ENCODE measurements at regions not wholly inside any gene's neighbourhood (a gene's known extent, or its start where the extent isn't known, plus 50 kb on each side); places are given as distances from the start of the nearest gene placed in this dataset.
A peak's percentile ranks its signal among the peaks of the same experiment; 100 is the strongest.

DNA sequence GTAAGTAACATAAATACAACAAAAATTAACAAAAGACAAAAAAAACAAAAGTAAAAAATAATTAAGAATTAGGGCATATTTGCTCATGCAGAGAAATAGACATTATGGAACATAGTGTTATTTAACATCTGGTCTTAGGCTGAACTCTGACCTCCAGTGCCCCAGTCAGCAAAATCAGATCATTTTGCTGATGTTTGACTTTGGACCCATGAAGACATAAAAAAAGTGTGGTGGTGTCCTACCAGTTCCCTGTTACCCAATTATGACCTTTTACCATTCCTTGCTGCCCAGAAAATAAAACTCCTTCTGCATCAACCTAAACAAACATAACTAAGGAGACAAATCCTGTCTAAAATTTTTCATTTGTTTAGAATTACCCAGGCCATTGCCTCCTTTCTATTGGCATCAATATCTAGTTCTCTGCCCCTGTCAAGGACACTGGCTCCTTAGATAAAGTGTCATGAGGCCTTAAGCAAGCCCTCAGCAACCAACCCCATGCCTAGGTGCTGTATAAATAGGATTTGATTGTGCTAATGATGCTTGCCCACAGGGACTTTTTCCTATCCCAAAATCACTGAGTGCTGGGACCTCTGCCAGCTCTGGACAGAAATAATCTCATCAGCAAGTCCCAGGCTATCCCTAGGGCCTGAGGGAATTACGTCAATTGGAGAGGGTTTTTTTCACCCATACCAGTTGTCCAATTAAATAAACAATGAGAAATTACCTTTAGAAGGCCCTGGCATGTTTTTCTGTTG lies 334.5 kb upstream of the UMPS start:
- H3K4me1 ChIP-seq (ENCODE audit: insufficient read depth): no peaks in the 10 kb centered on the region
- peak; percentile 32 for DNase-seq (ENCODE audit: extremely low spot score)
- WGBS: 43% methylated on average over 1 of the region's 1 CpG
- no peak overlapping the region for H3K27ac ChIP-seq (ENCODE audit: low read depth)
- H3K4me3 ChIP-seq (ENCODE audit: low read depth, low read length): no peak overlapping the region
- H3K36me3 ChIP-seq (ENCODE audit: insufficient read depth): no peaks in the 10 kb centered on the region

- Histone ChIP-seq H3K36me3 (ENCODE audit: insufficient read depth) (no peaks in the 10 kb centered on the region), H3K4me3 (ENCODE audit: low read depth, low read length) (no peak overlapping the region), H3K27ac (ENCODE audit: low read depth) (no peak overlapping the region), H3K4me1 (ENCODE audit: insufficient read depth) (no peaks in the 10 kb centered on the region)
- WGBS: 77% methylated on average over 5 of the region's 5 CpGs
- no peak for DNase-seq (ENCODE audit: extremely low spot score)
Observed at GRCh38 chr3:124396339-124396950, 333.8 kb upstream of the UMPS start.

DNA sequence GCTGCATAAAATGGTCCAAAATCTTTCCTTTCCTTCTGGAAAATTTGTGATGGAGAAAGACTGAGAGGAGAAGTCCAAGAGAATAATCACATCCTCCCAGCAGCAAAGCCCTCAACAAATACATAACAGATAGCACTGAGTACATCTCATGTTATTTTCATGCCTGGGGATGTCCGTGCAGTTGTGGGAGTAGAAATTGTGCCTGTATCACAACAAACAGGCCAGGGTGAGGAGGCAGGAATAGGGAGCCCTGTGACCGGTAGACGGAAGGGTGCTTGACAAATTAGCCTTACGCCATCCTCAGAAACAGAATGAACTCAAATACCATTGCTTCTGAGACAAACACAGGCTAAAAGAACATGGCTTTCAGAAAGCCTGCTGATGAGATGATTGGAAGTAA lies 333.2 kb upstream of the UMPS start:
- Histone ChIP-seq H3K36me3 (ENCODE audit: insufficient read depth) (no peaks in the 10 kb centered on the region), H3K4me3 (ENCODE audit: low read depth, low read length) (no peak overlapping the region), H3K4me1 (ENCODE audit: insufficient read depth) (no peaks in the 10 kb centered on the region), H3K27ac (ENCODE audit: low read depth) (no peak overlapping the region)
- DNase-seq (ENCODE audit: extremely low spot score): no peak
- WGBS: 95% methylated on average over 4 of the region's 4 CpGs

GRCh38 chr3:124398594-124398993 lies 331.7 kb upstream of the UMPS start:
- Histone ChIP-seq H3K4me1 (ENCODE audit: insufficient read depth) (no peaks in the 10 kb centered on the region), H3K4me3 (ENCODE audit: low read depth, low read length) (no peak overlapping the region), H3K36me3 (ENCODE audit: insufficient read depth) (no peaks in the 10 kb centered on the region), H3K27ac (ENCODE audit: low read depth) (no peak overlapping the region)
- no peak for DNase-seq (ENCODE audit: extremely low spot score)
- WGBS: 94% methylated on average over 7 of the region's 7 CpGs

DNA sequence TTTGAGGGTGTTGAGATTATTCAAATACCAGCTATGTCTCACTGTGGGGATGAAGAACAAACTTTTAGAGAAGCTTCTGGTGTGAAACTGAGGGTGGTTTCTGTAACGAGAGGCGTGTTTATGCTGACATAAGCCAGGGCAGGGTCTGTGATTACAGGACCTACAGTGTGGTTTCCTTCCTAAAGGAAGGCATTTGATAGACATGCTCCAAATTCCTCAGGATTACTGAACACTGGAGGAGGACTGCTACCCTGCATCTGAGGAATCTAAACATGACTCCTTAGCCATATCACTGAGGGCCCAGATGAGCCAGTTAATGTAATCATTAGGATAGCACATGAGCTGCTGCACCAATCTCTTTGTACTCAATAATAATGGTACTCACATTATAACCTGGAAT lies 328.4 kb upstream of the UMPS start:
- no peak for DNase-seq (ENCODE audit: extremely low spot score)
- no peaks in the 10 kb centered on the region for H3K36me3 ChIP-seq (ENCODE audit: insufficient read depth)
- 50% methylated on average over 2 of the region's 2 CpGs for WGBS
- H3K4me3 ChIP-seq (ENCODE audit: low read depth, low read length): no peak overlapping the region
- no peak overlapping the region for H3K27ac ChIP-seq (ENCODE audit: low read depth)
- no peaks in the 10 kb centered on the region for H3K4me1 ChIP-seq (ENCODE audit: insufficient read depth)

DNA sequence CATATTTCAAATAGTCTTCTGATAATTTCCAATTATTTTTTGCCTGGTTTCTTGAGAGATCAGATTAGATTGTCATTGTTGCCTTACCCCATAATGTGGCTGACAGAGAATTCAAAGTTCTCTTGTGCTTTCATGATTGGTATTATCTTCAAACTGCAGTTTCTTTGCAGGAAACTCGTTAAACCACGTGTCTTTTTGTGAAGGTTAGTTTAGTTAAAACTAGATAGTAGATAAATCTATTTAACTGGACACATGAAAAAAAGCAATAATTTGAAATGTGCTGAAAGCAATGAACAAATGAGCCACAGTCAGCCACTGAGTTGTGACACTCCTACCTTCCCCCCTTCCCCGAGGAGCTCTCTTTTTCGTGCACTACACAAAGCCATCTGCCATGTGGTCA lies 327.5 kb upstream of the UMPS start:
- no peak for DNase-seq (ENCODE audit: extremely low spot score)
- Histone ChIP-seq H3K4me3 (ENCODE audit: low read depth, low read length) (no peak overlapping the region), H3K4me1 (ENCODE audit: insufficient read depth) (no peaks in the 10 kb centered on the region), H3K27ac (ENCODE audit: low read depth) (no peak overlapping the region), H3K36me3 (ENCODE audit: insufficient read depth) (no peaks in the 10 kb centered on the region)
- 81% methylated on average over 4 of the region's 4 CpGs for WGBS

DNA sequence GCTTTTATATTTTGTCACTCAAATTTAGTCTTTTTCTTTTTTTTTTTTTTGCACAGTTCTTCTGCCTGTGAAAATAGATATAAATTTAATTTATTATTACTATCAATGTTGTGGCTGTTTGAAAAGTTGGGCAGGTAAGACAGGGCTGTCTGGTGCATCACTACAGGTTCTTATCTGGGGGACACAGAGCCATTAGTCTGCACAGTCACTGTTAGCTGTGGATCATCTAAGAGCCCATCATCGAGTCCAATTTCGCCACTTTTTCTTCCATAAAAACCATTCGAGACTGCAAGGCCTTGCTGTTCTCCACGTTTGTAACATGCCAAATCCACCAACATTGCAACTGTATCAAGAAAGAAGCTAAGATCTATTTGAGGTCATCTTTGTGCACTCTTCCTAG lies 325.6 kb upstream of the UMPS start:
- 88% methylated on average over 4 of the region's 4 CpGs for WGBS
- DNase-seq (ENCODE audit: extremely low spot score): no peak
- no peak overlapping the region for H3K27ac ChIP-seq (ENCODE audit: low read depth)

GRCh38 chr3:124407260-124407659 lies 323.0 kb upstream of the UMPS start:
- Histone ChIP-seq H3K36me3 (ENCODE audit: insufficient read depth) (no peaks in the 10 kb centered on the region), H3K4me1 (ENCODE audit: insufficient read depth) (no peaks in the 10 kb centered on the region), H3K4me3 (ENCODE audit: low read depth, low read length) (no peak overlapping the region), H3K27ac (ENCODE audit: low read depth) (no peak overlapping the region)
- DNase-seq (ENCODE audit: extremely low spot score): no peak
- WGBS: 94% methylated on average over 1 of the region's 1 CpG

More for the DNA sequence above, 325.6 kb upstream of the UMPS start:
- Histone ChIP-seq H3K4me3 (ENCODE audit: low read depth, low read length) (no peak overlapping the region), H3K4me1 (ENCODE audit: insufficient read depth) (no peaks in the 10 kb centered on the region), H3K36me3 (ENCODE audit: insufficient read depth) (no peaks in the 10 kb centered on the region)

DNA sequence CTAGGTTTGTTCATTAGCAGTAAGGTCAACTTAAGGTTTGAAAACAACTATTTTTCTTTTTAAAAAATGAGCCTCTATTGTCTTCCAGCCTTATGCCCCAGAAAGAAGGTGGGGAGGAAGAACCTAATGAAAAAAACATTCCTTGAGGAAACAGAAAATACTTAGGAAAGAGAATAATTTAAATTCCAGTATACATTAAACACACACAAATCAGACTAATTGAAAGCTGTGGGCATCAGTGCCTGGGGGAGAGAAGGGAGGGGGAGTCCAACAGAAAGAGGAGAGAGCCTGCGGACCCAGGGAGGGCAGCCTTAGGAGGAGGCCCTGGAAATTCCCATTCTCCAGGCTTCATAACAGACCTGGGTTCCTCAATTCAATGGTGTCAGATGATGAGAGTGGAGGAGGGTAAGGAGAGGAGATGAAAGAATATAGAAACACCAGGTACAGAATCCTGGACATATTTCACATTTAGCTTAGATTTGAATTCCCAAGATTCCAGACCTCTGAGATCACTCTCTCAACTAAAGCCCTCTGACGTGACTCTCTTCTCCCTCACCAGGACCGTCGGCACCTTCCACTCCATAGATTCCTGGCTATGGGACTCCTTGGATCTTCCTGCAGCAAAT lies 320.5 kb upstream of the UMPS start:
- WGBS: 93% methylated on average over 4 of the region's 4 CpGs
- Histone ChIP-seq H3K27ac (ENCODE audit: low read depth) (no peak overlapping the region), H3K36me3 (ENCODE audit: insufficient read depth) (no peaks in the 10 kb centered on the region), H3K4me1 (ENCODE audit: insufficient read depth) (no peaks in the 10 kb centered on the region), H3K4me3 (ENCODE audit: low read depth, low read length) (no peak overlapping the region)
- DNase-seq (ENCODE audit: extremely low spot score): no peak

DNA sequence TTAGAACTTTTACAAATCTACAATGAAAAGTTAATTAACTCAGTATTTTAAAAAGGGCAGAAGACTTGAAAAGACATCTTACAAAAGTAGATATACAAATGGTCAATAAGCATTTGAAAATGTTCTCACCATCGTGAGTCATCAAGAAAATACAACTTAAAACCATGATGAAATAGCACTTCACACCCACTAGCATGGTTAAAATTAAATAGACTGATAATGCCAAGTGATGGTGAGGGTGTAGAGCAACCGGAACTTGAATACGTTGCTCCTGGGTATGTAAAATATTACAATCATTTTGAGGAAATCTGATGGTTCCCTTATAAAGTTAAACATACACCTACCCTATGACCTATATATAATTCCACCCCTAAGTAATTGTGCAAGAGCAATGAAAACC lies 319.8 kb upstream of the UMPS start:
- Histone ChIP-seq H3K27ac (ENCODE audit: low read depth) (no peak overlapping the region), H3K4me1 (ENCODE audit: insufficient read depth) (no peaks in the 10 kb centered on the region), H3K36me3 (ENCODE audit: insufficient read depth) (no peaks in the 10 kb centered on the region), H3K4me3 (ENCODE audit: low read depth, low read length) (no peak overlapping the region)
- no peak for DNase-seq (ENCODE audit: extremely low spot score)
- 96% methylated on average over 3 of the region's 3 CpGs for WGBS

DNA sequence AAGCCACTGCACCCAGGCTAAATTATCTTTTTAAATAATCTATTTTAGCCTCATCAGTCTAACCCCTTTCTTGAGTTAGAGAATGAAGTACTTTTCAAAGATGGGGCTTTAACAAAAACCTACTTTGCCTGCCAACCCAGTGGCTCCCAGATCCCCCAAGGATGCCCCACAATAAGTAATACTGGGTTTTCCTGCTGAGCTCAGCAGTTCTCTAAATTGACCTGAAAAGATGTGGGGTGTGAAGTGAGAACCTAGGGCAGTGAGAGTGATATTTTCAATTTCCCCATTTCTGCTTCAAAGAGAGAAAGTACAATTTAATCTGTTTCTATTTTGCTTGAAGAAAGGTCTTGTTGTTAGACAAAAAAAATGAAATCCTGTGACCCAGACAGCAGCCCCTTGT lies 318.5 kb upstream of the UMPS start:
- no peak overlapping the region for H3K27ac ChIP-seq (ENCODE audit: low read depth)
- H3K4me1 ChIP-seq (ENCODE audit: insufficient read depth): no peaks in the 10 kb centered on the region
- no peak for DNase-seq (ENCODE audit: extremely low spot score)
- no peaks in the 10 kb centered on the region for H3K36me3 ChIP-seq (ENCODE audit: insufficient read depth)
- H3K4me3 ChIP-seq (ENCODE audit: low read depth, low read length): no peak overlapping the region

GRCh38 chr3:124412644-124413043 lies 317.6 kb upstream of the UMPS start:
- DNase-seq (ENCODE audit: extremely low spot score): no peak
- no peaks in the 10 kb centered on the region for H3K36me3 ChIP-seq (ENCODE audit: insufficient read depth)
- H3K4me1 ChIP-seq (ENCODE audit: insufficient read depth): no peaks in the 10 kb centered on the region
- H3K27ac ChIP-seq (ENCODE audit: low read depth): no peak overlapping the region
- no peak overlapping the region for H3K4me3 ChIP-seq (ENCODE audit: low read depth, low read length)

- 95% methylated on average over 9 of the region's 9 CpGs for WGBS
- DNase-seq (ENCODE audit: extremely low spot score): no peak
- no peaks in the 10 kb centered on the region for H3K4me1 ChIP-seq (ENCODE audit: insufficient read depth)
- no peaks in the 10 kb centered on the region for H3K36me3 ChIP-seq (ENCODE audit: insufficient read depth)
- H3K4me3 ChIP-seq (ENCODE audit: low read depth, low read length): no peak overlapping the region
- H3K27ac ChIP-seq (ENCODE audit: low read depth): no peak overlapping the region
Observed at GRCh38 chr3:124413393-124413792, 316.9 kb upstream of the UMPS start.

DNA sequence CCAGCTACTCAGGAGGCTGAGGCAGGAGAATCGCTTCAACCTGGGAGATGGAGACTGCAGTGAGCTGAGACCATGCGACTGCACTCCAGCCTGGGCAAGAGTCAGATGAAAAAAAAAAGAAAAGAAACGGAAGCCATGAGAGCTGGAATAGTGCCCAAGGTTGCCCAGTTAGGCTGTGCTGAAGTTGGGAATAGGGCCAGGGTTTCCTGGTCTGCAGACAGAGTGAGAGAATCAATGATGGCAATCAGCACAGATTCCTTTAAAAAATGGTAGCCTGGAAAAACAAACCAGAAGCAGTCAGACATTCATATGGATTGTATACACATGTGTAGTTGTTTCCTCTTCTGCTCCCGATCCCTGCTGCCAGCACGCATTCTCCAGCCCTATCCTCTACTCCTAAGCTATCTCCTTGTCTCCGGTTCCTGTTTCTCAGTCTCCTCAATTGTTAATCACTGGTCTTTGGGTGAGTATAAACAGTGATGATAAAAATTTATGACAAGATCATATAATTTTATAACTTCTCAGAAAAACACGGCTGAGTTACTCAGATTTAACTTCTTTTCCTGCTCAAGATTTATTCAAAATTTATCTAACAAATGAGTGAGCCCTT lies 316.2 kb upstream of the UMPS start:
- 64% methylated on average over 7 of the region's 7 CpGs for WGBS
- DNase-seq (ENCODE audit: extremely low spot score): no peak
- Histone ChIP-seq H3K4me3 (ENCODE audit: low read depth, low read length) (no peak overlapping the region), H3K27ac (ENCODE audit: low read depth) (no peak overlapping the region), H3K4me1 (ENCODE audit: insufficient read depth) (no peaks in the 10 kb centered on the region), H3K36me3 (ENCODE audit: insufficient read depth) (no peaks in the 10 kb centered on the region)

All from urinary bladder (tissue), 3 donors.